GM10266 (cell line): ENCODE measurements at regions not wholly inside any gene's neighbourhood (a gene's known extent, or its start where the extent isn't known, plus 50 kb on each side); places are given as distances from the start of the nearest gene placed in this dataset.

Experiments used
- DNase-seq: peaks from one replicate; pipeline ENCODE4 v3.0.0; 2012; ENCODE audit errors: extremely low spot score
- TF ChIP-seq, protein P1 (sequence below): IDR thresholded peaks from 2 replicates; pipeline ENCODE4 v1.5.1; 2012; ENCODE audit warnings: mild to moderate bottlenecking, low read depth; ENCODE audit not compliant: control insufficient read depth, insufficient read depth; ENCODE audit errors: missing control alignments

DNA sequence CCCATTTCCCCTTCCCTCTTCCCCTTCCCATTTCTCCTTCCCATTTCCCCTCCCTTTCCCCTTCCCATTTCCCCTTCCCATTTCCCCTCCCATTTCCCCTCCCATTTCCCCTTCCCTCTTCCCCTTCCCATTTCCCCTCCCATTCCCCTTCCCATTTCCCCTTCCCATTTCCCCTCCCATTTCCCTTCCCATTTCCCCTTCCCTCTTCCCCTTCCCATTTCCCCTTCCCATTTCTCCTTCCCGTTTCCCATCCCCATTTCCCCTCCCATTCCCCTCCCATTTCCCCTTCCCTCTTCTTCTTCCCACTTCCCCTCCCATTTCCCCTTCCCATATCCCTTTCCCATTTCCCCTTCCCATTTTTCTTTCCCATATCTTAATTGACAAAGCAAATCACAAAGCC lies 109.0 kb downstream of the OLFM1 start:
- no peak for DNase-seq
- TF ChIP-seq, protein P1, sequence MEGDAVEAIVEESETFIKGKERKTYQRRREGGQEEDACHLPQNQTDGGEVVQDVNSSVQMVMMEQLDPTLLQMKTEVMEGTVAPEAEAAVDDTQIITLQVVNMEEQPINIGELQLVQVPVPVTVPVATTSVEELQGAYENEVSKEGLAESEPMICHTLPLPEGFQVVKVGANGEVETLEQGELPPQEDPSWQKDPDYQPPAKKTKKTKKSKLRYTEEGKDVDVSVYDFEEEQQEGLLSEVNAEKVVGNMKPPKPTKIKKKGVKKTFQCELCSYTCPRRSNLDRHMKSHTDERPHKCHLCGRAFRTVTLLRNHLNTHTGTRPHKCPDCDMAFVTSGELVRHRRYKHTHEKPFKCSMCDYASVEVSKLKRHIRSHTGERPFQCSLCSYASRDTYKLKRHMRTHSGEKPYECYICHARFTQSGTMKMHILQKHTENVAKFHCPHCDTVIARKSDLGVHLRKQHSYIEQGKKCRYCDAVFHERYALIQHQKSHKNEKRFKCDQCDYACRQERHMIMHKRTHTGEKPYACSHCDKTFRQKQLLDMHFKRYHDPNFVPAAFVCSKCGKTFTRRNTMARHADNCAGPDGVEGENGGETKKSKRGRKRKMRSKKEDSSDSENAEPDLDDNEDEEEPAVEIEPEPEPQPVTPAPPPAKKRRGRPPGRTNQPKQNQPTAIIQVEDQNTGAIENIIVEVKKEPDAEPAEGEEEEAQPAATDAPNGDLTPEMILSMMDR = no peak

DNA sequence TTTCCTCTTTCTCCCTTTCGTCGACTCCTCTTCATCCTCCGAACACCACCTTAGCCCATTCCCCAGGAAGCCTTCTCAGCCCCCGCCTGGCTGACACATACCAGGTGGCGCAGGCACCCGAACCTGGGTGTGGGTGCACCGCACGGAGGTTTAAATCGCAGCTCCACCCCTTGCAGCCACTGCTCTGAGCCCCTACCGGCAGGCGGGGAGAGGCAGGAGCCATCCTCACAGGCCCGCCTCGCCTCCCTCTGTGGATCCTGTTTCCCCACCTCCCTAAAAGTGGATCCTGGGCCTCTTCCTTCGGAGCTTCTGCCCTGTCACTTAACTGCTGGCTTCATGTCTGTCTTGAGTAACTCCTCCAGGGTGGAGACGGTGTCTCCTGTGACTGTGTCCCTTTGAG lies 110.7 kb downstream of the OLFM1 start:
- TF ChIP-seq, protein P1 = no peak
- DNase-seq = no peak

GRCh38 chr9:135198586-135199285 lies 111.3 kb downstream of the OLFM1 start:
- DNase-seq = no peak
- TF ChIP-seq, protein P1 = no peak

GRCh38 chr9:135199489-135199888 lies 112.0 kb downstream of the OLFM1 start:
- DNase-seq = no peak
- TF ChIP-seq, protein P1 = no peak

DNA sequence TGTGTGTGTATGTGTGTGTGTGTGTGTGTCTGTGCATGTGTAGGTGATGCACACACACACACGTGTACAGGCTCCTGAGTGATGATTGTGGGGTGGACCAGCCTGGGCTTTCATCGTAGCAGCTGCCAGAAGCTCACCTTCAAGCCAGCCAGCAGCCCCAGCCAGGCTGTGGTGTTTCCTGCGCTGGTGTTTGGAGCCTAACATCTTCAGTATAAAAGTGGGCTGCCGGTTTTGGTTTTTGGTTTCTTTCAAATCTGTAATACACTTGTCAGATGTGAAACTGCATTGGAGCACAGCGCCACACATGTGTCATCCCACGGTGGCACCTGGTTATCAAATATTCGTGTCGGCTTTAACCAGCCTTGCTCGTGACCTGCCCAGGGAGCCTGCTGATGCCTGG lies 114.2 kb downstream of the OLFM1 start:
- no peak for DNase-seq
- TF ChIP-seq, protein P1 = no peak

DNA sequence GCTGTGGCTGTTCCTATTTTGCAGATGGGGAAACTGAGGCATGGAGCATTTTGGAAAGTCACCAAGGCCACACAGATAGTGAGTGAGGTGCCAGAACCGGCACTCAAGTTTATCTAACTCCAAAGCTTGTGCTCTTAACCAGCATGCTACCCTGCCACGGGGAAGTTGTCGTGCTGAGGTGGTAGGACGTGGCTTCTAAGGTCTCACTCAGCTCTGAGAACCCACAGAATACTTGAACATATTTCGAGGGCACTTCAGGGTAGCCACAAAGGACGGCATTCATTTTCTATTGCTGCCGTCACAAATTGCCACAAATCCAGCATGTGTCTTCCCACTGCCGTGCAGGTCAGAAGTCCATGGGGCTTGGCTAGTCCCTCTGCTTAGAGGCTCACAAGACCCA lies 116.7 kb downstream of the OLFM1 start:
- TF ChIP-seq, protein P1 = no peak
- DNase-seq = no peak

- TF ChIP-seq, protein P1 = no peak
- no peak for DNase-seq
Measured at GRCh38 chr9:135209136-135209535, 121.7 kb downstream of the OLFM1 start.
